ENCODE measurements at regions not wholly inside any gene's neighbourhood (a gene's known extent, or its start where the extent isn't known, plus 50 kb on each side); places are given as distances from the start of the nearest gene placed in this dataset.

GRCh38 chr10:128687408-128687807 lies 561.2 kb upstream of the MKI67 start:
- in situ Hi-C loops (cut with MboI; ENCODE audit: low sequenced_read_pairs, unreplicated experiment): no loop called here
- no peak for TF ChIP-seq CTCF (IDR thresholded peaks at IDR 0.05; ENCODE audit: borderline replicate concordance, control extremely low read depth, extremely low read depth, insufficient read depth, missing control alignments)
- DNase-seq (ENCODE audit: low spot score): no peak

GRCh38 chr10:128687927-128688549 lies 561.8 kb upstream of the MKI67 start:
- TF ChIP-seq CTCF (IDR thresholded peaks at IDR 0.05; ENCODE audit: borderline replicate concordance, control extremely low read depth, extremely low read depth, insufficient read depth, missing control alignments): no peak
- no peak for DNase-seq (ENCODE audit: low spot score)
- in situ Hi-C loops (cut with MboI; ENCODE audit: low sequenced_read_pairs, unreplicated experiment): no loop called here

GRCh38 chr10:128689667-128690066 lies 563.4 kb upstream of the MKI67 start:
- TF ChIP-seq CTCF (IDR thresholded peaks at IDR 0.05; ENCODE audit: borderline replicate concordance, control extremely low read depth, extremely low read depth, insufficient read depth, missing control alignments): no peak
- no peak for DNase-seq (ENCODE audit: low spot score)
- in situ Hi-C loops (cut with MboI; ENCODE audit: low sequenced_read_pairs, unreplicated experiment): no loop called here

- no peak for TF ChIP-seq CTCF (IDR thresholded peaks at IDR 0.05; ENCODE audit: borderline replicate concordance, control extremely low read depth, extremely low read depth, insufficient read depth, missing control alignments)
- no peak for DNase-seq (ENCODE audit: low spot score)
- in situ Hi-C loops (cut with MboI; ENCODE audit: low sequenced_read_pairs, unreplicated experiment): no loop called here
These were observed 567.4 kb upstream of the MKI67 start for GRCh38 chr10:128693493-128694131.

GRCh38 chr10:128694168-128694850 lies 568.1 kb upstream of the MKI67 start:
- TF ChIP-seq CTCF (IDR thresholded peaks at IDR 0.05; ENCODE audit: borderline replicate concordance, control extremely low read depth, extremely low read depth, insufficient read depth, missing control alignments): no peak
- no peak for DNase-seq (ENCODE audit: low spot score)
- in situ Hi-C loops (cut with MboI; ENCODE audit: low sequenced_read_pairs, unreplicated experiment): no loop called here

- TF ChIP-seq CTCF (IDR thresholded peaks at IDR 0.05; ENCODE audit: borderline replicate concordance, control extremely low read depth, extremely low read depth, insufficient read depth, missing control alignments): no peak
- in situ Hi-C loops (cut with MboI; ENCODE audit: low sequenced_read_pairs, unreplicated experiment): no loop called here
- DNase-seq (ENCODE audit: low spot score): no peak
These were observed 568.9 kb upstream of the MKI67 start for GRCh38 chr10:128694851-128695725.
